ENCODE measurements at regions not wholly inside any gene's neighbourhood (a gene's known extent, or its start where the extent isn't known, plus 50 kb on each side); places are given as distances from the start of the nearest gene placed in this dataset.
A peak's percentile ranks its signal among the peaks of the same experiment; 100 is the strongest.
"Not testable (repeated sequence)": the region's sequence is repeated elsewhere in the genome, so short reads cannot be mapped to it uniquely, and the experiment has no call there.

DNA sequence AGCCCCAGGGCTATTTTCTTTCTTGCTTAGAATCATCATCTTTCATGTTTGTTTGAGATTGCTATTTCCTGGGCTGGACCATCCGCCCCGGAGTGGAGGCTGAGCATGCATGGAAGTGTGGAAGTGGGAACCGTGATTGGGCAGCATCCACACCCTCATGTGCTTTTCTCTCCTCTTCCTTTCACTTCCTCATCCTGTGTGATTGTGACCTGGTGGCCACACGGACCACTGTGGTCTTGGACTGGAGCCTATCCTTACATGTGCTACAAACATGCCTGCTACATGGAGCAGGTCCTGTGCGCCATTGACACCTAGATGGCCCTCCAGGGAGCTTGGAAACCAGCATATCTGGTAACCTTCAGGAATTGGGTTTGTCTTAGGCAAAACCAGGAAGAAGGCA is 175.9 kb upstream of the LCORL start:
- DNase-seq (ENCODE audit: low read depth in 2 of 2): no peak

DNA sequence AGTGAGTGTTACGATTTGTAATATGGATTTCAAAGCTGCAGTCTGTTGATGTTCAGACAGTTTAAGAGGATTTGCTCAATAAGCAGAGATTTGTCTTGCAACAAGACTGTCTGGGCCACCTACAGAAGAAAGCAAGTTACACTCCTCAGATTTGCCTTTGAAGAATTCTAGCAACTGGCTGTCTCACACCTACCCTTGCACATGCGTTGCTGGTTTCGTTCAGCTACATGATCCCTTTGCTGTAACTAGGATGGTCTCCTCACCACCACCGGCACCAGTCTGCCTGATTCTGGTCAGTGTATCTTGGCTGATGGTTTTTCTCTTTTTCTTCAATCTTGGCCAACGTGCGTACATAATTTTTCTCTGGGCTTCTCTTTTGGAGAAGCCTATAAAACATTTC is 172.7 kb upstream of the LCORL start:
- no peak for DNase-seq (ENCODE audit: low read depth in 2 of 2)

DNA sequence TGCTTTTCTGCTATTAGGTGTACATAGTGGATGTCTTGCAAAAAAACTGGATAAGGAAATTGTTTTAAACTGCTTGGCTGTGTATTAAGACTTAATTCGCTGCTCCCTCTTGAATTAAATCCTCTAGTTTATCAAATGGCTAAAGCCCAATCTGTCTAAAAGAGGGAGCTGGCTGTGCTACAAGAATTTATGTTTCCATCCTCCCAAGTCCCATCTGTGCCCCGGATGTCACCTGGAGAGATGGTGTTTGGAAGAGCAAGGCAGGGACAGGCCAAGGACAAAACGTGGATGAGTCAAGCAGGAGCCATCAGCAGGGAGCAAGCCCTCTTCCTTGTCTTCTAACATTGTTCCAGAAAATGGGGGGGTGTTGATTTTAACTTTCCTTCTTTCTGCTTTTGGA is 171.3 kb upstream of the LCORL start:
- DNase-seq (ENCODE audit: low read depth in 2 of 2): no peak

- DNase-seq (ENCODE audit: low read depth in 2 of 2): no peak
Observed at GRCh38 chr4:18185491-18185890, 163.9 kb upstream of the LCORL start.

DNA sequence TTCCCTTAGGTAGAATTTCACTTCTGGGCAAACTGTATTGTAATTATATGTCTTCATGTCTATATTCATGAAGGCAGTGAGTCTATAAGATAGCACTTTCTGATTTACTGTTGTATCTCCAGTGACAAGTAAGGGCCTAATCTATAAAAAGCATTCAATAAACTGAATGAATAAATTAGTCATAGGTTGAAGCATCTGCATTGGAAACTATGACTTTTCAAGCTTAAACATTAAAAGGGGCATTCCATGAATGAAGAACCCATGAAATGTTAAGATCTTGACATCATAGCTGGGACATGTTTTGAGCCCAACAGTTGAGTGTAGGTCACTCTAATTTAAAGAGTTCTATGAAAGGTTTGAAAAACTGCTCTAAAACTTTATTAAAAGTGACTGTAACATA is 159.3 kb upstream of the LCORL start:
- DNase-seq (ENCODE audit: low read depth in 2 of 2): no peak

GRCh38 chr4:18180122-18180521 is 158.6 kb upstream of the LCORL start:
- no peak for DNase-seq (ENCODE audit: low read depth in 2 of 2)

DNA sequence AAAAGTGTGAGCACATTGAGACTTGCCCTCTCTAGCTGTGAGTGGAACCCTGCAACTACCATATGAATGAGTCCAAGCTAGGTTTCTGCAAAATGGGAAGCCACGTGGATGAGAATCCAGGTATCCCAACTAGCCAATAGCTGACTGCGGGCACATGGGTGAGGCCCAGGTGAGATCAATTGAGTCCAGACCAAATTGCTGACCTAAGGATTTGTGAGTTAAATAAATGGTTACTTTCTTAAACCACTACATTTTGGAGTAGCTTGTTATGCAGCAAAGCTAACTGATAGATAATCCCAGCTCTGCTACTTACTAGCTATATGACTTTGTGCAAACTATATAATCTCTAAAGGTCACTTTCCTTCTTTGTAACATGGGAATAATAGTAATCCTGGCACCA is 150.3 kb upstream of the LCORL start:
- no peak for DNase-seq (ENCODE audit: low read depth in 2 of 2)

GRCh38 chr4:18167831-18168230 is 146.3 kb upstream of the LCORL start:
- no peak for DNase-seq (ENCODE audit: low read depth in 2 of 2)

GRCh38 chr4:18166925-18167324 is 145.4 kb upstream of the LCORL start:
- no peak for DNase-seq (ENCODE audit: low read depth in 2 of 2)

DNA sequence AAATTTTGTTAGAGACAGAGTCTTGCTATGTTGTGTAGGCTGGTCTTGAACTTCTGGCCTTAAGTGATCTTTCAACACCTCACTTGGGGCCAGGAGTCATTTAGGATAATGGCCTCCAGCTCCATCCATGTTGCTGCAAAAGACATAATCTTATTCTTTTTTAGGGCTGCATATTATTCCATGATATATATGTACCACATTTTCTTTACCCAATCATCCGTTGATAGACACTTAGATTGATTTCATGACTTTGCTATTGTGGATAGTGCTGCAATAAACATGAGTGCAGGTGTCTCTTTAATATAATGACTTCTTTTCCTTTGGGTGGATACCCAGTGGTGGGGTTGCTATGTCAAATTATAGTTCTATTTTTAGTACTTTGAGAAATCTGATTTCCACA is 140.9 kb upstream of the LCORL start:
- no peak for DNase-seq (ENCODE audit: low read depth in 2 of 2)

DNA sequence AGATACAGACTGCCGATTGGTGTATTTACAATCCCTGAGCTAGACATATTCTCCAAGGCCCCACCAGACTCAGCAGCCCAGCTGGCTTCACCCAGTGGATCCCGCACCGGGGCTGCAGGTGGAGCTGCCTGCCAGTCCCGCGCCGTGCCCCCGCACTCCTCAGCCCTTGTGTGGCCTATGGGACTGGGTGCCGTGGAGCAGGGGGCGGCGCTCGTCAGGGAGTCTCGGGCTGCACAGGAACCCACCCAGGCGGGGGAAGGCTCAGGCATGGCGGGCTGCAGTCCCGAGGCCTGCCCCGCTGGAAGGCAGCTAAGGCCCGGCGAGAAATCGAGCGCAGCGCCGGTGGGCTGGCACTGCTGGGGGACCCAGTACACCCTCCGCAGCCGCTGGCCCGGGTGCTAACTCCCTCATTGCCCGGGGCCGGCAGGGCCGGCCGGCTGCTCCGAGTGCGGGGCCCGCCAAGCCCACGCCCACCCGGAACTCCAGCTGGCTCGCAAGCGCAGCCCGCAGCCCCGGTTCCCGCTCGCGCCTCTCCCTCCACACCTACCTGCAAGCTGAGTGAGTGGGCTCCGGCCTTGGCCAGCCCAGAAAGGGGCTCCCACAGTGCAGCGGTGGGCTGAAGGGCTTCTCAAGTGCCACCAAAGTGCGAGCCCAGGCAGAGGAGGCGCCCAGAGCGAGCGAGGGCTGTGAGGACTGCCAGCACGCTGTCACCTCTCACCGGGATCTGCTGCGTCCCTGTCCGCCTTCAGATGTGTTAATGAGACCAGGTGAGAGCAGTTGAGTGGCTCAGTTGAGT is 137.8 kb upstream of the LCORL start:
- not testable (repeated sequence) for DNase-seq (ENCODE audit: low read depth in 2 of 2)

DNA sequence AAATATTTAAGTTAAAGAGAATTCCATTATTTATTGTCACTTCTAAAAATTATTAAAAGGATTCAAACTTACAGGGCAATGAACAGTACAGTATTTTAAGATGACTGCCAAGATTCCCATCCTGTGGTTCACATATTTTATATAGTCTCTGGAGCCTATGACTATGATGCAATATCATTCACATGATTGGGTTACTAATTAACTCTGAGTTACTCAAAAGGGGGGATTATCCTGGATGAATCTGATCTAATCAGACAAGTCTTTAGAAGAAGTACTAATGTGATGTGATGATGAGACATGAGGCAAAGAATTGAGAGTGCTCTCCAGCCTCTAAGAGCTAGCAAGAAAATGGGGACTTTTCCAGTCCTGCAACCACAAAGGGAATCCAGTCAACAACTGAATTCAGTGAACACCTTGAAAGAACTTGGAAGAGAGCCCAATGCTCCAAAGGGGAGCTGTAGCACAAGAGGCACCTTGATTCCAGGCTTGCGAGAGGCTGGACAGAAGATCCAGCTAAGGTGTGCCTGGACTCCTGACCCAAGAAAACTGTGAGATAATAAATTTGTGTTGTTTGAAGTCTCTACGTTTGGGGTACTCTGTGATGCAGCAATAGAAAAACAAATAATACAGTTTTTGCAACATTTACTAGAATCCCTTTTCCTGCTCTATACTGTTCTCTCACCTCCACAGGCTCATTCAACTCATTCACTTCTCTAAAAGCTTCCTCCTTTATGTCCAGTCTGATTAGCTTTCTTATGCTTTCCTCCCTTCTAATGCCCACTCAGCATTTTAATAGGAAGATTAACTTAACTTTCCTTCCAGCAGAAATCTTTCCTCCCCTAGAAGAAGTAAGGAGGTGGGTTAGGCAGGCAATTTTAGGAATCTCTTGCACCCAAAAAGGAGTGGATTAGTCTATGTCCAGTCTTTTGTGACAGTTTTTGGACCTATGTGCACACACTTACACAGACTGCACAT is 133.8 kb upstream of the LCORL start:
- DNase-seq (ENCODE audit: low read depth in 2 of 2): no peak

DNA sequence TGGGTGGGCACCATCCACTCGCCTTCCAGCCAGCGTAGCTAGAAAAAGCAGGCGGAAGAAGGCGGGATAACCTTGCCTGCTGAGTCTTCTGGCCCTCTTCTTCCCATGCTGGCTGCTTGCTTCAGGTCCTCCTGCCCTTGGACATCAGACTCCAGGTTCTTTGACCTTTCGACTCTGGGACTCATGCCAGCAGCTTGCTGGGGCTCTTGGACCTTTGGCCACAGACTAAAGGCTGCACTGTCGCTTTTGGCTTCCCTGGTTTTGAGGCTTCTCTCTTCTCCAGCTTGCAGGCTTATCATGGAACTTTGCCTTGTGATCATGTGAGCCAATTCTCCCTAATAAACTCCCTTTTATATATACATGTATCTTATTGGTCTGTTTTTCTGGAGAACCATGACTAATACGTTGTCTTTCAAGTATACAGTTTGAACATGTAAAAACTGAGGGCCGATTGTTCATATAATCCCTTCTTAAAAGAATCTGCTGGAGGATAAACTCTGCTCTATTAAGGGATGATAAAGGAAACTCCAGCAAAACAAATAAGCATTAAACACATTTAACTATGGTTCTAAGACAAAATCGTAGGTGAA is 116.6 kb upstream of the LCORL start:
- no peak for DNase-seq (ENCODE audit: low read depth in 2 of 2)

- DNase-seq (ENCODE audit: low read depth in 2 of 2): no peak
Observed at GRCh38 chr4:18134111-18134510, 112.6 kb upstream of the LCORL start.

GRCh38 chr4:18130256-18130655 is 108.7 kb upstream of the LCORL start:
- DNase-seq (ENCODE audit: low read depth in 2 of 2): no peak

DNA sequence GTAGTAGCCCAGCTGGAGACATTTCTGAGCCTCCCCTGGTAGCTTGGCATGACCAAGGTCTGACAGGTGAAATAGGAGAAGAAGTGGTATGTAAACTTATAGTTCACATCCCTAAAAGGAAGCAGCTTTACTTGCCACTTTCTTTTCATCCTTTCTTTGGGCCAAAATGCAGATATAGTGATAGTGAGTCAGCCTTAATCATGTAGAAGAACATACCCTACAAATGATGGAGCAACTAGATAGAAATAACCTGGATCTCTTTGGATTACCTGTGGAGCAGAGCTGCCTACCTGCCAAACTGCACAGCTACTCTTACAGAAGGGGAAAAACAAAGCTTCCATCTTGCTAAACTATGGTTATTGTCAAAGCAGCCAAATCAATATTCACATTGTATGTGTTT is 106.7 kb upstream of the LCORL start:
- DNase-seq (ENCODE audit: low read depth in 2 of 2): no peak

DNA sequence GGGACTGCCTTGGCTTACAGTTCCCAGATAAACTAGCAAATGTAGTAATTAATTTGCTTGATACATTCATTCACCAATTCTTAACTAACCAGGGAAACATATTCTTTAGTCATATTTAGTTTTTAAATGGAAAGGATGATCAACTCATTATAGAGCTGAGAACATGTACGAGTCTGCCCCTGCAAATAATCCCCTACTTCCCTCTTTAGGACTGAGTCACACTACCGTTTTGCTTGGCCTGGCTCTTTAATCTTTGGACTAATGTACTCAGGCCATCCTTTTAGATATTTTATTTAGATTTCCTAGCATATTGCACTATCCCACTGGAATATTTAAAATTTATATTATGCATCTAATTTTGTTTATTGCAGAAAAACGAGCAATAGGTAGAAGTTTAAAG is 105.5 kb upstream of the LCORL start:
- DNase-seq (ENCODE audit: low read depth in 2 of 2): no peak

DNA sequence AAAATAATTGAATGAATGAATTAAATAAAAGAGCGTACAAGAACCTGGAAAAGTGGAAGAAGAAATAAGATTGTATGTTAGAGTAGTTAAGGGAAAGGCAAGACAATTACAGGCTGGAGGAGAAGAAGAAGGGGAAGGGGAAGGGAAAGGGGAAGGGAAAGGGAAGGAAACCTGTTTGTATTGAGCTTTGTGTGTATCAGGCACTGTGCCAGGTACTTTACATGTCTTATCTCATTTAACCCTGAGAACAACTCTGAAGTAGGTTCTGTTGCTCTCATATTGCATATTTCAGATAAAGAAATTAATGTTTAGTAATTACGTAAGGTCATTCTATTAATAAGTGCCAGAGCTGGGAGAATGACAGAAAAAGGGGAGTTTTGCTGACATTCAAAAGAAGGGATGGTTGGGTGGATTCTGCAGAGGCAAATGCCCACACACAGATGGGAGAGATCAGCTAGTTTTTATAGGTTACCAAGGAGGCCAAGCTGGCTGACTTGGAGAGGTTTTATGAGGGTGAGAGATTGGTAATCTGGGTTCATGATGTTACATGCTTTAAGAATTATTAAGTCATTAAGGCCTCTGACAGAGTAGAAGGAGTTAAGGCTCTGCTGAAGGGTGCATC is 92.3 kb upstream of the LCORL start:
- peak in 1 of 2 donors; percentile 40 for DNase-seq (ENCODE audit: low read depth in 2 of 2)

- no peak for DNase-seq (ENCODE audit: low read depth in 2 of 2)
Observed at GRCh38 chr4:18111081-18111480, 89.5 kb upstream of the LCORL start.

GRCh38 chr4:18110099-18110498 is 88.5 kb upstream of the LCORL start:
- no peak for DNase-seq (ENCODE audit: low read depth in 2 of 2)

- DNase-seq (ENCODE audit: low read depth in 2 of 2): peak in 1 of 2 donors; percentile 80
Observed at GRCh38 chr4:18109676-18110075, 88.1 kb upstream of the LCORL start.

Data from dermis microvascular lymphatic vessel endothelial cell (primary cell).